AG09319 (cell line): ENCODE measurements at regions not wholly inside any gene's neighbourhood (a gene's known extent, or its start where the extent isn't known, plus 50 kb on each side); places are given as distances from the start of the nearest gene placed in this dataset.
"Not testable (repeated sequence)": the region's sequence is repeated elsewhere in the genome, so short reads cannot be mapped to it uniquely, and the experiment has no call there.

Source experiments
- DNase-seq: peaks from one replicate; pipeline ENCODE4 v3.0.0-alpha.2; 2010; ENCODE audit warnings: low read depth; ENCODE audit errors: extremely low read depth
- TF ChIP-seq, protein P1 (sequence below): IDR thresholded peaks from 2 replicates; pipeline ENCODE4 v1.5.1; 2011; ENCODE audit warnings: low read depth, mild to moderate bottlenecking, inconsistent platforms, low read length, moderate library complexity

DNA sequence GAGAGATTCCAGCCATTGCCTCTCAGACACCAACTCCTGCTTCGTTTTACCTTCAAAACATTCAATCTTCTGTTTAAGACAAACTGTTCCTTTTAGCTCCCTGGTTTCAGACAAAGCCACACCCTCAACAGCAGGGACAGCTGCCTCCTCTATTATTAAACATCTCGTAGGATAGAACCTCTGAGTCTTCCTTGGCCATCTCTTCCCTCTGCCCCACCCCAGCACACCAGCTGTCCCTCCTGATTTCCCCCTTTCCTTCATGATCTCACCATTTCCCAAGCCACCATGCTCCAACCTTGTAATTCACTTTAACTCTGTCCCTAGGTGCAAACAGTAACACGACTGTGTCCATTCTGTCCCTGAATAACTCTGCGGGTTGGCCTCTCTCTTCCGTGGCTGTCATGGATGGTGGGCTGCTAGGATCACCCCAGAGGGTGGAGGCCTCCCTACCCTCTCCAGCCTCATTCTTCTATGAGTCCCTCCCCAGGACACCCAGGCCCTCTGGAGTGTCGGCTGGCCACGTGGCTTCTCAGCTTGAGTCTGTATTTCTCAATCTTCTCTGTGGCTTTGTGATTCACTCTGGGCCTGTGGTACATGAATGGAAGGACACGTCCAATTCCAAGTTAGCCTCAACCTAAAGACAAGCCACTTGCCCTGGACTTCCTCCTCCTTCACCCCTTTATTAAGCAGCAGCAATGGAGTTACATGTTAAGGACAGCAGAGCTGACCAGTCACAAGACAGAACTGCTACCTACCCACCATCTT lies 349.9 kb downstream of the FBXW7 start:
- TF ChIP-seq, protein P1, sequence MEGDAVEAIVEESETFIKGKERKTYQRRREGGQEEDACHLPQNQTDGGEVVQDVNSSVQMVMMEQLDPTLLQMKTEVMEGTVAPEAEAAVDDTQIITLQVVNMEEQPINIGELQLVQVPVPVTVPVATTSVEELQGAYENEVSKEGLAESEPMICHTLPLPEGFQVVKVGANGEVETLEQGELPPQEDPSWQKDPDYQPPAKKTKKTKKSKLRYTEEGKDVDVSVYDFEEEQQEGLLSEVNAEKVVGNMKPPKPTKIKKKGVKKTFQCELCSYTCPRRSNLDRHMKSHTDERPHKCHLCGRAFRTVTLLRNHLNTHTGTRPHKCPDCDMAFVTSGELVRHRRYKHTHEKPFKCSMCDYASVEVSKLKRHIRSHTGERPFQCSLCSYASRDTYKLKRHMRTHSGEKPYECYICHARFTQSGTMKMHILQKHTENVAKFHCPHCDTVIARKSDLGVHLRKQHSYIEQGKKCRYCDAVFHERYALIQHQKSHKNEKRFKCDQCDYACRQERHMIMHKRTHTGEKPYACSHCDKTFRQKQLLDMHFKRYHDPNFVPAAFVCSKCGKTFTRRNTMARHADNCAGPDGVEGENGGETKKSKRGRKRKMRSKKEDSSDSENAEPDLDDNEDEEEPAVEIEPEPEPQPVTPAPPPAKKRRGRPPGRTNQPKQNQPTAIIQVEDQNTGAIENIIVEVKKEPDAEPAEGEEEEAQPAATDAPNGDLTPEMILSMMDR, result no peak
- no peak for DNase-seq

DNA sequence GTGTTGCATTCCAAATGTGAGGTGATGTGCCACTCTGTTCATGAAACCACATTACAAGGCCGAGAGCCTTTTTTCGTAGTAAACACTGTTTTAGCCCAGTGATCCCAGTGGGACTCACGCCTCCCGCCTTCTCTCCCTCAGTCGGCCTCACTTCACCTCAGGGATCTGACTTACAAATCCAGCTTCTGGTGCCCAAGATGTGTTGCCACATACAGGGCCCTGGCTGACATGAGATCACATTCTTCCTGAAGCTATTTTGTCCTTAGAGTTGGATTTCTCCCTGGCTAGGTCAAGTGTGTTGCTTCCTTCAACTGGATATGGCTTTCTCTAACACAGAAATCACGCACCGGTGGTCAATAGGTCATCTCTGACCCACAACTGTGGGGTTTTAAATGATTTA lies 354.7 kb downstream of the FBXW7 start:
- no peak for DNase-seq
- TF ChIP-seq, protein P1, result no peak

DNA sequence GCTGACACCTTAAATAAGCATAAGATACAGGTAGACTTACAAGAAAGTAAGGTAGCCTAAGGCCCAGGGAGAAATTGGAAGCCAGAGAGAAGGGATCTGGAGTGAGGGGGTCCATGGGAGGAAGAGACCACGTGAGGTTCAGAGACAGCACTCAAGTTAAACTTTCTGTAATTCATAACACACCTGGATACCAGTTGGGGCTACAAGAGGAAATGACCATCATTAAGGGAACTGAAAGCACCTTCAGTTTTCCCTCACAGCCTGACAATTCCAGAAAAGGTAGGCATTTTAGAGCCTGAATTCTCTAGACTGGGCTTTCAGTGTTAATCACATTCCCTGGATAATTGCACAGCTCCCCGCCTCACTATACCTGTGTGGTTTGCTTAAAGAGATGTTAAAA lies 355.5 kb downstream of the FBXW7 start:
- no peak for DNase-seq
- TF ChIP-seq, protein P1, result no peak

DNA sequence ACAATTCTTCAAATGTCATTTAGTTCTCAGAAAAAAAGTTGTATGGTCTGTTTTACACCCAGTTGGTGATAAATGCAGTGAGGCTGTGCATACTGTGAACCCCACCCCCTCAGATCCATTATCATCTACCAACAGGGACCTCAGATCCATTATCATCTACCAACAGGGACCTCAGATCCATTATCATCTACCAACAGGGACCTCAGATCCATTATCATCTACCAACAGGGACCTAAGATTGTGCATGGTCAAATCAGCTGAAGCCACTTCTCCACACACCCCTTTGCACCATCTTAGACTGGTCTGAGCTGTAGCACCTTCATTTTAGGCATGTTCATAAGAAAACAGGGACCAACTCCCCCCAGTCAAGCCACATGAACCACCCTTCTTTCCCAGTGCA lies 358.4 kb downstream of the FBXW7 start:
- not testable (repeated sequence) for DNase-seq

DNA sequence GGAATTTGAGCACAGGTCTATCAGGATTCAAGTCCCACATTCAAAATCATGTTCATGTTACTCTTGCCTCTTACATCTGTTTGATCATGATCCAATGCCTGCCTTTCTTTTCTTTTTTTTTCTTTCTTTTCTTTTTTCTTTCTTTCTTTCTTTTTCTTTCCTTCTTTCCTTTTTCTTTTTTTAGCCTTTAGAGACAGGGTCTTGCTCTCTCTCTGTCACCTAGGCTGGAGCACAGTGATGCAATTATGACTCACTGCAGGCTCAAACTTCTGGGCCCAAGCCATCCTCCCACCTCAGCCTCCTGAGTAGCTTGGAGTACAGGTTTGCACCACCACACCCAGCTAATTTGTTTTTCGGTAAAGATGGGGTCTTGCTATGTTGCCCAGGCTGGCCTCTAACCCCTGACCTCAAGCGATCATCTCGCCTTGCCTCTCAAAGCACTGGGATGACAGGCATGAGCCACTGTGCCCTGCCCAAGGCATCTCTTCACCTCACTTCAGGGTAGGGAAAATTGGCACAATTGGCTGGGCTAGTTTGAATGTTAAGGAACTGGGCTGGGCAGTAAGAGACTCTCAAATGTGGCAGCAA lies 359.2 kb downstream of the FBXW7 start:
- no peak for DNase-seq
- TF ChIP-seq, protein P1, result no peak

DNA sequence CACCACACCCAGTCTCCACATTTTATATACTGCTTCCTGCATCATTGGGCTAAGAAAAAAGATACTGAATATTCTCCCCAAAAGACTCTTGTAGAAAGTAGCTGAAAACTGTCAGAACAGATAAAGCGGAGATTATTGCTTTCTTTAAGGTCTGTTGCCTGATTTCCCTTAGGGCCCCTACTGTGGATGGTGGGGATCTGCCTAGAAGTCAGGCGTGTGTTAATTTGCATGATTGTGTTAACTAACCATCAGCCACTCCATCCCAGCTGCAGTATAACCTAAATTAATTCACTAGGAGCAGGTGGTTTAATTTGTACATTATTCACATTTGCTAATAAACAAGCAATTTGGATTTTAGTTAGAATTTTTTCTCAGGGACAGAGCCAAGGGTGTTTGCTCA lies 360.3 kb downstream of the FBXW7 start:
- TF ChIP-seq, protein P1, result no peak
- no peak for DNase-seq

DNA sequence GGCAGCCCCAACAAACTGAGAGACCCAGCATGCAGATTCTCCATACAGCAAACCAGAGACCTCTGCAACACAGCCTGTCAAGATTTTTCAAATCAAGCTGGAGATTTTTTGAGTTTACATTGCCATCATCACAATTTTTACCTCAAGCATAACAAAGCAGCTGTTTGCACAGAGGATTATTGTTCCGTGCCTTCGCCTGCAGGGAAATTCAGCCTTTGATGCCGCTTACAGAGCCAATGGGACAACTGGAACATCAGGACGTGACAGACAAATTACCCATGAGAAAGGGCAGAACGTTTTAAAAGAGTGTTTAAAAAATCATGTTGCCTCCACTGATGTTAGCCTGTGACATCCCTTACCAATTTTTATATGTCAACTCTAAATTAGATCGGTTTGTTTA lies 363.7 kb downstream of the FBXW7 start:
- DNase-seq, result no peak
- TF ChIP-seq, protein P1, result no peak

DNA sequence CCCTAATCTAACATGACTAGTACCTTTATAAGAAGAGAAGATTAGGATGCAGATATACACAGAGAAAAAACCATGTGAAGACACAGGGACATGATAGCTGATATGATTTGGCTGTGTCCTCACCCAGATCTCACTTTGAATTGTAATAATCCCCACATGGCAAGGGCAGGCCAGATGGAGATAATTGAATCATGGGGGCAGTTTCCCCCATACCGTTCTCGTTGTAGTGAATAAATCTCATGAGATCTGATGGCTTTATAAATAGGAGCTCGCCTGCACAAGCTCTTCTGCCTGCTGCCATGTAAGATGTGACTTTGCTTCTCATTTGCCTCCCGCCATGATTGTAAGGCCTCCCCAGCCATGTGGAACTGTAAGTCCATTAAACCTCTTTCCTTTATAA lies 364.3 kb downstream of the FBXW7 start:
- no peak for DNase-seq
- TF ChIP-seq, protein P1, result no peak
